Sigmoid colon (tissue), 4 donors: ENCODE measurements at regions not wholly inside any gene's neighbourhood (a gene's known extent, or its start where the extent isn't known, plus 50 kb on each side); places are given as distances from the start of the nearest gene placed in this dataset.

Source experiments
- POLR2A ChIP-seq, 2 donors: fragments of 450-650 bp; IDR thresholded peaks; one replicate each; pipeline ENCODE4 v1.6.1; 2016; ENCODE audit warnings: antibody characterized with exemption in 2 of 2, mild to moderate bottlenecking in 2 of 2, moderate library complexity in 2 of 2
- POLR2AphosphoS5 ChIP-seq, 4 donors: sonication (generic); formaldehyde crosslinking; IDR thresholded peaks; one replicate each; pipeline ENCODE4 v1.6.1; 2017; ENCODE audit warnings: antibody characterized with exemption in 4 of 4

- TF ChIP-seq POLR2A (IDR thresholded peaks at IDR 0.05) (no peak), POLR2AphosphoS5 (IDR thresholded peaks at IDR 0.05) (no peak)
Observed at GRCh38 chr13:44760434-44760833, 184.3 kb upstream of the TSC22D1 start.
